Left renal cortex interstitium (tissue), 4 donors: ENCODE measurements at regions not wholly inside any gene's neighbourhood (a gene's known extent, or its start where the extent isn't known, plus 50 kb on each side); places are given as distances from the start of the nearest gene placed in this dataset.
"Not testable (repeated sequence)": the region's sequence is repeated elsewhere in the genome, so short reads cannot be mapped to it uniquely, and the experiment has no call there.

Experiments used
- DNase-seq, 4 donors: peaks; one replicate each; pipeline ENCODE4 v3.0.0-alpha.2; 2013; ENCODE audit warnings: low read depth in 4 of 4, low spot score in 2 of 4, missing footprints in 1 of 4

- no peak for DNase-seq
These were observed 169.8 kb downstream of the LAT start for GRCh38 chr16:29154676-29155121.

GRCh38 chr16:29154088-29154487 is 169.2 kb downstream of the LAT start:
- DNase-seq = no peak

- DNase-seq = not testable (repeated sequence)
These were observed 168.5 kb downstream of the LAT start for GRCh38 chr16:29153307-29153706.

- not testable (repeated sequence) for DNase-seq
These were observed 167.7 kb downstream of the LAT start for GRCh38 chr16:29152544-29153031.

GRCh38 chr16:29151317-29151716 is 166.5 kb downstream of the LAT start:
- DNase-seq = no peak

- DNase-seq = not testable (repeated sequence)
These were observed 165.1 kb downstream of the LAT start for GRCh38 chr16:29149912-29150311.

- no peak for DNase-seq
These were observed 164.0 kb downstream of the LAT start for GRCh38 chr16:29148867-29149272.

GRCh38 chr16:29148131-29148691 is 163.4 kb downstream of the LAT start:
- DNase-seq = no peak

GRCh38 chr16:29147710-29148109 is 162.9 kb downstream of the LAT start:
- not testable (repeated sequence) for DNase-seq

GRCh38 chr16:29146808-29147643 is 162.2 kb downstream of the LAT start:
- DNase-seq = not testable (repeated sequence)

GRCh38 chr16:29146266-29146665 is 161.4 kb downstream of the LAT start:
- no peak for DNase-seq

- DNase-seq = not testable (repeated sequence)
These were observed 160.8 kb downstream of the LAT start for GRCh38 chr16:29145486-29146225.

GRCh38 chr16:29145086-29145485 is 160.2 kb downstream of the LAT start:
- not testable (repeated sequence) for DNase-seq

GRCh38 chr16:29144669-29145062 is 159.8 kb downstream of the LAT start:
- DNase-seq = not testable (repeated sequence)

GRCh38 chr16:29143739-29144668 is 159.2 kb downstream of the LAT start:
- not testable (repeated sequence) for DNase-seq

- DNase-seq = not testable (repeated sequence)
These were observed 157.7 kb downstream of the LAT start for GRCh38 chr16:29142506-29142905.

- no peak for DNase-seq
These were observed 156.9 kb downstream of the LAT start for GRCh38 chr16:29141586-29142324.

GRCh38 chr16:29141121-29141520 is 156.3 kb downstream of the LAT start:
- not testable (repeated sequence) for DNase-seq
